HUES48 (cell line): ENCODE measurements at regions not wholly inside any gene's neighbourhood (a gene's known extent, or its start where the extent isn't known, plus 50 kb on each side); places are given as distances from the start of the nearest gene placed in this dataset.
A peak's percentile ranks its signal among the peaks of the same experiment; 100 is the strongest.

ENCODE experiments used
- H3K27ac ChIP-seq: one replicate; pipeline ENCODE4 v1.7.0; 2013; ENCODE audit warnings: low read depth, low read length, inconsistent platforms
- H3K27me3 ChIP-seq: 2 replicates; pipeline ENCODE4 v1.6.1; 2013; ENCODE audit warnings: mild to moderate bottlenecking, low read length; ENCODE audit not compliant: control insufficient read depth, insufficient read depth
- H3K36me3 ChIP-seq: 2 replicates; pipeline ENCODE4 v1.6.1; 2013; ENCODE audit warnings: low read length; ENCODE audit not compliant: control insufficient read depth, insufficient read depth
- H3K4me1 ChIP-seq: 2 replicates; pipeline ENCODE4 v1.6.1; 2013; ENCODE audit warnings: mild to moderate bottlenecking, low read length; ENCODE audit not compliant: control insufficient read depth, insufficient read depth
- H3K4me3 ChIP-seq: 2 replicates; pipeline ENCODE4 v1.5.1; 2013; ENCODE audit warnings: mild to moderate bottlenecking, low read depth, low read length
- H3K9ac ChIP-seq: 2 replicates; pipeline ENCODE4 v1.6.1; 2013; ENCODE audit warnings: mild to moderate bottlenecking, low read depth, low read length, moderate library complexity
- H3K9me3 ChIP-seq: 2 replicates; pipeline ENCODE4 v1.6.1; 2013; ENCODE audit warnings: low read length; ENCODE audit not compliant: control insufficient read depth, insufficient read depth

DNA sequence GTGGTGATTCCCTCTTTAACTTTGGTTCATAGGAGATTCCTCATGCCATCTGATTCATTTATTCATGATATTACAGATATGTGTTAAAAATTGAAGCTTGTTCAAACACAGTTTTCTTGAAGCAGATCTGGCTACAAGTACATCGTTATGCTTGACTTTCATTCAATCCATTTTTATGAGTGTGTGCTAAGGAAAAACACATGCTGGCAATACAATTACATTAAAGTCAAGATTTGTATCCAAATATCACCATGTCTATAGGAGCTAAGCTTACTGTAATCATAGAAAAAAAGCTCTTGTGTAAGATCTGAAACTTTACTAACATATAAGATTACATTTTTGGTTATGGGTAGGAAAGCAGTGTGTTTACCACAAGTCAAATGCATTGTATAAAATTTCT, 151.8 kb upstream of the FAT1 start:
- Histone ChIP-seq H3K4me3 (no peak overlapping the region), H3K36me3 (no peaks in the 10 kb centered on the region), H3K27ac (no peak overlapping the region), H3K4me1 (no peaks in the 10 kb centered on the region), H3K9me3 (peaks cover 4% of the 10 kb centered on the region), H3K27me3 (no peaks in the 10 kb centered on the region), H3K9ac (no peak overlapping the region)

- no peaks in the 10 kb centered on the region for H3K4me1 ChIP-seq
- H3K4me3 ChIP-seq, result no peak overlapping the region
- H3K36me3 ChIP-seq, result no peaks in the 10 kb centered on the region
- H3K9me3 ChIP-seq, result peaks cover 3% of the 10 kb centered on the region
- no peak overlapping the region for H3K27ac ChIP-seq
- H3K27me3 ChIP-seq, result no peaks in the 10 kb centered on the region
- H3K9ac ChIP-seq, result no peak overlapping the region
Measured at GRCh38 chr4:186876961-186877626, 153.4 kb upstream of the FAT1 start.

DNA sequence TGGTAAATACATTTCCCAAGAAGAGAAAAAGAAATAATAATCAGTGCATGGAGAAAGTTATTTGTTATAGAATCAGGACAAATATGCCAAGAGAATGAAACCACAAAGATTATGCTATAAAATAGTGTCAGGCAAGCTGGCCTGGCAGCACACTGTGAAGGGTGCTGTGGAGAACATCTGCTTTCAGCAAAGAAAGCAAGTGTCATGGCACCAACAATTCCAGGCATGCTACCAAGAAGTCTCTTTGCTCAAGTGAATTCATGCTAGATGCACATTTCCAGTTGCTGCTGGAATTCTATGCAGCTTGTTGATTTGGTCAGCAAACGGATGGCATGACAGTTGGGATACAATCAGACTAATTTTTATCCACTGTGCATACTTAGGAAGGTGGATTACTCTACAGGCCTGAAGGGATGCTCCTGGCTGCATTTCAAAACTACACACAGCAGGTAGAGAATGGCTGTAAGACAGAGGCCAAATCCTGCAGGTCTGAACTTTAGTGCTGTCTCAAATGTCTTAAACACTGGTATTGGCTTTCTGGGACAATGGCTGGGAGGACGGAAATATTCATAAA, 154.6 kb upstream of the FAT1 start:
- Histone ChIP-seq H3K9ac (no peak overlapping the region), H3K9me3 (no peaks in the 10 kb centered on the region; the same call in 1 of the 2 replicates), H3K27me3 (no peaks in the 10 kb centered on the region), H3K36me3 (no peaks in the 10 kb centered on the region), H3K27ac (no peak overlapping the region), H3K4me1 (no peaks in the 10 kb centered on the region), H3K4me3 (no peak overlapping the region)

DNA sequence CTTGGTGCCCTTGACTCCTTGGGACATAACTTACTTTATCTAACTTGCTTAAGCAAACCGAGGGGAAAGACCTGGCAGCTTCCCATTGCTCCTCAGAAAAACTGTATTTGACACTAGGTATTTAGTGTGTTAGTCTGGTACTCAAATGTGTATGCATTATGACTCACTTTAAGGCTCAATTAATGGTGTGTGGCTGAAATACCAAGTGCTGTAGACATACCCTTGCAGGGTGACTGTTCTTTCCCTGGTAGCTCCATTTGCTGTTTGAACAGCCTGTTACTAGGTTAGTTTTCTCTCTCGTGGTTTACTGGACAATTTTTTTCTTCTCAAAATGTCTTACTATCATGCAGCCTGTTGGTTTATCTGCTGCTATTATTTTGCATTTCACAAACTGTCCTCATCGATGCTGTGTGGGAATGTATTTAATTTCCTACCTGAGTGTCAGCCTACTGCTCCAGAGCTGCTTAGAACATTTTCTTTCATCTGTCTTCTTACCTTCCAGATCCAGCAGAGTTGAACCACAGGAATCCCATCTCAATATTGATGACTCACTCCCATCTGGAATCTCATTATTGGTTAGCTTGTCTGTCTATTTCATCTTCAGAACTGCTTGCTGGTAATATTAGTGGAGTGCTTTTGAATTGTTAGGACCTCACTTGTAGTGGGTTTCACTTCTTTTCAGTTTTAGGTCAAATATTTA, 158.0 kb upstream of the FAT1 start:
- H3K27me3 ChIP-seq, result no peaks in the 10 kb centered on the region

DNA sequence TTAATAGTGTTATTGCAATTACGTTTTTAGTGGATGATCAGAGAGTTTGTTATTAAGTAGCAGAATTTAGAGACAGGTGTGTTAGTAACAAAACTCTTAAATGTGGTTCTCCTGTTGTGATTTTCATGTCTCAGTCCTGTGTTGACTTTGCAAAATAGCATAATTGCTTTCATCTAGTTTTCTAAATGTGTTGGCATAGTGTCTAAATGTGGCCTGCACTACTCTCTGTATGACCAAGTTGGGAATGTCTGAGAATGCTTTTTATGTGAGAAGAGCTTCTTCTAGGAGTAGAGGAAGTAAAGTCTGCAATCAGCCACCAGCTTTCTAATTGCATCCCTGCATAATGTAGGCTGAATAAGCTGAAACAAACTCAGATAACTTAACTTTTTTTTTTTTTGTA, 158.6 kb upstream of the FAT1 start:
- H3K4me3 ChIP-seq, result no peak overlapping the region
- H3K9me3 ChIP-seq, result no peaks in the 10 kb centered on the region
- no peak overlapping the region for H3K27ac ChIP-seq
- H3K27me3 ChIP-seq, result no peaks in the 10 kb centered on the region
- no peak overlapping the region for H3K9ac ChIP-seq
- H3K36me3 ChIP-seq, result no peaks in the 10 kb centered on the region
- H3K4me1 ChIP-seq, result peaks cover 9% of the 10 kb centered on the region

More for the DNA sequence above, 158.0 kb upstream of the FAT1 start:
- no peaks in the 10 kb centered on the region for H3K36me3 ChIP-seq
- no peaks in the 10 kb centered on the region for H3K9me3 ChIP-seq
- peaks cover 3% of the 10 kb centered on the region; the same call in 1 of the 2 replicates for H3K4me1 ChIP-seq
- no peak overlapping the region for H3K9ac ChIP-seq
- H3K27ac ChIP-seq, result no peak overlapping the region
- no peak overlapping the region for H3K4me3 ChIP-seq

DNA sequence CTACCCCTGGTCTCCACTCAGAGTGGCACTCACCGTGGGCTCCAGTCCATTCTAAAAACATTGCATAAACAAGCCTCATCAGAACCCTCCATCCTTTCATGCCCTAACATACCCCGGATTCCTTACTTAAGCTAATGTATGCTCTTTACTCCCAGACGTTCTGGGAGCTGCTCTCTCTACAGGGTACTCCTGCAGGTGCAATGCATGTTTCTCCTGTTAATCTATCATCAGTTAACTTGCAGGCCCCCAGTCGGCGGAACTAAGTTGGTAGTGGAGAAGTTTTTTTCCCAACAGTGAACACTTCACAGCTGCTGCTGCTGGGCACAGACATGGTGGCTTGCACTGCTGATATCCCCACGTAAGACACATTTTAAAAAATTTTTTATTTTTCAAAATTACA, 161.6 kb upstream of the FAT1 start:
- Histone ChIP-seq H3K27ac (no peak overlapping the region), H3K9ac (no peak overlapping the region), H3K4me3 (no peak overlapping the region), H3K9me3 (peaks cover 3% of the 10 kb centered on the region; the same call in 1 of the 2 replicates), H3K27me3 (no peaks in the 10 kb centered on the region), H3K36me3 (no peaks in the 10 kb centered on the region), H3K4me1 (peaks cover 17% of the 10 kb centered on the region)

GRCh38 chr4:186886759-186887158, 163.1 kb upstream of the FAT1 start:
- Histone ChIP-seq H3K4me3 (no peak overlapping the region), H3K27ac (no peak overlapping the region), H3K9ac (no peak overlapping the region), H3K36me3 (no peaks in the 10 kb centered on the region), H3K4me1 (peaks cover 17% of the 10 kb centered on the region), H3K27me3 (no peaks in the 10 kb centered on the region), H3K9me3 (peaks cover 3% of the 10 kb centered on the region; the same call in 1 of the 2 replicates)

GRCh38 chr4:186887291-186887700, 163.6 kb upstream of the FAT1 start:
- H3K9ac ChIP-seq, result no peak overlapping the region
- H3K27ac ChIP-seq, result peak overlapping the region; percentile 12
- no peak overlapping the region for H3K4me3 ChIP-seq
- H3K9me3 ChIP-seq, result peaks cover 3% of the 10 kb centered on the region; the same call in 1 of the 2 replicates
- H3K36me3 ChIP-seq, result no peaks in the 10 kb centered on the region
- peaks cover 17% of the 10 kb centered on the region for H3K4me1 ChIP-seq
- no peaks in the 10 kb centered on the region for H3K27me3 ChIP-seq

GRCh38 chr4:186887752-186888151, 164.1 kb upstream of the FAT1 start:
- Histone ChIP-seq H3K27ac (peak overlapping the region; percentile 12), H3K9ac (no peak overlapping the region), H3K4me1 (peaks cover 17% of the 10 kb centered on the region), H3K4me3 (no peak overlapping the region), H3K36me3 (no peaks in the 10 kb centered on the region), H3K27me3 (no peaks in the 10 kb centered on the region), H3K9me3 (peaks cover 3% of the 10 kb centered on the region; the same call in 1 of the 2 replicates)

GRCh38 chr4:186889876-186890643, 166.4 kb upstream of the FAT1 start:
- Histone ChIP-seq H3K36me3 (no peaks in the 10 kb centered on the region), H3K9ac (no peak overlapping the region), H3K4me3 (no peak overlapping the region), H3K27ac (no peak overlapping the region), H3K4me1 (peaks cover 15% of the 10 kb centered on the region), H3K9me3 (peaks cover 3% of the 10 kb centered on the region; the same call in 1 of the 2 replicates), H3K27me3 (no peaks in the 10 kb centered on the region)
